SKM-1 treated with dmso at 0.1 percent for 144 hours (cell line): ENCODE measurements at regions not wholly inside any gene's neighbourhood (a gene's known extent, or its start where the extent isn't known, plus 50 kb on each side); places are given as distances from the start of the nearest gene placed in this dataset.
"Not testable (repeated sequence)": the region's sequence is repeated elsewhere in the genome, so short reads cannot be mapped to it uniquely, and the experiment has no call there.

Experiments
- DNase-seq: peaks from one replicate; lab custom pipeline; 2025; ENCODE audit not compliant: unreplicated experiment; lab: John Stamatoyannopoulos, UW

- DNase-seq = no peak
Observed at GRCh38 chr11:27242591-27242990, 120.4 kb downstream of the CCDC34 start.

GRCh38 chr11:27241311-27242122 is 121.5 kb downstream of the CCDC34 start:
- DNase-seq = no peak

GRCh38 chr11:27239305-27239942 is 123.6 kb downstream of the CCDC34 start:
- no peak for DNase-seq

- DNase-seq = no peak
Observed at GRCh38 chr11:27238811-27239210, 124.2 kb downstream of the CCDC34 start.

GRCh38 chr11:27237643-27238042 is 125.4 kb downstream of the CCDC34 start:
- no peak for DNase-seq

- no peak for DNase-seq
Observed at GRCh38 chr11:27234961-27235360, 128.1 kb downstream of the CCDC34 start.

- DNase-seq = peak; percentile 69
Observed at GRCh38 chr11:27234043-27234668, 128.9 kb downstream of the CCDC34 start.

GRCh38 chr11:27233654-27234042 is 129.4 kb downstream of the CCDC34 start:
- DNase-seq = no peak

GRCh38 chr11:27231530-27231929 is 131.5 kb downstream of the CCDC34 start:
- no peak for DNase-seq

GRCh38 chr11:27230192-27230572 is 132.8 kb downstream of the CCDC34 start:
- DNase-seq = no peak

- no peak for DNase-seq
Observed at GRCh38 chr11:27229511-27230191, 133.4 kb downstream of the CCDC34 start.

GRCh38 chr11:27228906-27229290 is 134.1 kb downstream of the CCDC34 start:
- no peak for DNase-seq

GRCh38 chr11:27228232-27228905 is 134.6 kb downstream of the CCDC34 start:
- no peak for DNase-seq

- DNase-seq = no peak
Observed at GRCh38 chr11:27227736-27228135, 135.3 kb downstream of the CCDC34 start.

- not testable (repeated sequence) for DNase-seq
Observed at GRCh38 chr11:27219487-27220039, 143.5 kb downstream of the CCDC34 start.

GRCh38 chr11:27218421-27219038 is 144.5 kb downstream of the CCDC34 start:
- no peak for DNase-seq

GRCh38 chr11:27217948-27218420 is 145.0 kb downstream of the CCDC34 start:
- DNase-seq = no peak

GRCh38 chr11:27217496-27217895 is 145.5 kb downstream of the CCDC34 start:
- DNase-seq = no peak

GRCh38 chr11:27216270-27217149 is 146.5 kb downstream of the CCDC34 start:
- no peak for DNase-seq
